ENCODE measurements at regions not wholly inside any gene's neighbourhood (a gene's known extent, or its start where the extent isn't known, plus 50 kb on each side); places are given as distances from the start of the nearest gene placed in this dataset.
"Not testable (repeated sequence)": the region's sequence is repeated elsewhere in the genome, so short reads cannot be mapped to it uniquely, and the experiment has no call there.

DNA sequence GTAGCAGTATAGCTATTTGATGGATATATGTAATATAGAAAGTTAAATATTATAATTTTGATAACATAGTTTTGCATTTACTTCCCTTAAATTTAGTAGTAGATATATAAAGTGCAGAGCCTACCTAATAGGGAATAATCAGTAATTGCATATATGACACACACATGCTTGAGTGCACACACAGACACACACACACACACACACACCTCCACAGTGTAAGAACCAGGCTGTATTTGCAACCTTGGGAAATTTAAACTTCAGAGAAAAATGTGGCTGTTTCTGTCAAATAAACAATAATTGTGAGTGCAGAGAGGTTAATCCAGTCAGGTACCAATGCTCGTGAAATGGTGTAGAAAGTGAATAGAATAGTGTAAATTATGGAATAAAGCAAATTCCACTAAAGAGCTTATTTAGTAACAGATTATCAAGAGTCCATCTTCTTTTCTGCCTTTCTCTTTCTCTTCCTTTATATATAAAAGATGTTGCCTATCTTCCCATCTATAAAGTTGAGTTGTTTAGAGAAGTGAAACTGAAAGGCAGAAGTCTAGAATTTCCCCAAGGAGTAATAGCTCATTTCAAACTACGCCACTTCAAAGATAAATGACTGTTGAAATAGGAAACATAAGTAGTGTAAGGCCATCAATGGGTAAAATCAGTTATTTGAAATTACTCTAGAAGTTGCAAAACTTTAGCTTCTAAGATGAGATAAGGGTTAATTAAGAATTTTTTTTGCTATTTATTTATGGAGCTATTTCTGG is 273.7 kb downstream of the SRGAP2C start:
- Histone ChIP-seq H4K20me1 (ENCODE audit: control insufficient read depth, extremely low read depth, insufficient read depth, low read length) (no peaks in the 10 kb centered on the region), H3K9ac (ENCODE audit: control insufficient read depth, extremely low read depth, insufficient read depth, low read length) (no peak overlapping the region), H3K4me2 (ENCODE audit: control insufficient read depth, extremely low read depth, insufficient read depth, low read depth, low read length) (no peak overlapping the region), H3K79me2 (ENCODE audit: control insufficient read depth, insufficient read depth, low read length) (no peaks in the 10 kb centered on the region), H3K9me3 (ENCODE audit: control insufficient read depth, low read depth, low read length) (no peaks in the 10 kb centered on the region), H3K27ac (ENCODE audit: control insufficient read depth, insufficient read depth, low read length) (no peak overlapping the region), H3K4me3 (ENCODE audit: control insufficient read depth in 2 of 3, extremely low read depth in 1 of 3, insufficient read depth in 2 of 3, low read depth in 1 of 3, low read length in 3 of 3) (no peak overlapping the region), H3K36me3 (ENCODE audit: control insufficient read depth in 2 of 2, extremely low read depth in 1 of 2, insufficient read depth in 2 of 2, low read length in 2 of 2) (no peaks in the 10 kb centered on the region), H3K4me1 (ENCODE audit: control insufficient read depth, extremely low read depth, insufficient read depth, low read length) (no peaks in the 10 kb centered on the region), H3K9me1 (ENCODE audit: control insufficient read depth, extremely low read depth, insufficient read depth, low read length) (no peaks in the 10 kb centered on the region), H3K27me3 (ENCODE audit: control insufficient read depth, extremely low read depth, insufficient read depth, low read length) (no peaks in the 10 kb centered on the region), H2AFZ (ENCODE audit: control insufficient read depth, low read length) (no peak overlapping the region)
- dilution Hi-C loops (cut with MboI; ENCODE audit: extremely low pct_ligation_motif_present, low sequenced_read_pairs) = no loop called here
- no peak for TF ChIP-seq EZH2 (IDR thresholded peaks at IDR 0.05; ENCODE audit: low read length)
- TF ChIP-seq, protein P1, sequence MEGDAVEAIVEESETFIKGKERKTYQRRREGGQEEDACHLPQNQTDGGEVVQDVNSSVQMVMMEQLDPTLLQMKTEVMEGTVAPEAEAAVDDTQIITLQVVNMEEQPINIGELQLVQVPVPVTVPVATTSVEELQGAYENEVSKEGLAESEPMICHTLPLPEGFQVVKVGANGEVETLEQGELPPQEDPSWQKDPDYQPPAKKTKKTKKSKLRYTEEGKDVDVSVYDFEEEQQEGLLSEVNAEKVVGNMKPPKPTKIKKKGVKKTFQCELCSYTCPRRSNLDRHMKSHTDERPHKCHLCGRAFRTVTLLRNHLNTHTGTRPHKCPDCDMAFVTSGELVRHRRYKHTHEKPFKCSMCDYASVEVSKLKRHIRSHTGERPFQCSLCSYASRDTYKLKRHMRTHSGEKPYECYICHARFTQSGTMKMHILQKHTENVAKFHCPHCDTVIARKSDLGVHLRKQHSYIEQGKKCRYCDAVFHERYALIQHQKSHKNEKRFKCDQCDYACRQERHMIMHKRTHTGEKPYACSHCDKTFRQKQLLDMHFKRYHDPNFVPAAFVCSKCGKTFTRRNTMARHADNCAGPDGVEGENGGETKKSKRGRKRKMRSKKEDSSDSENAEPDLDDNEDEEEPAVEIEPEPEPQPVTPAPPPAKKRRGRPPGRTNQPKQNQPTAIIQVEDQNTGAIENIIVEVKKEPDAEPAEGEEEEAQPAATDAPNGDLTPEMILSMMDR (optimal IDR thresholded peaks at IDR 0.05 in 1 of 3, IDR thresholded peaks at IDR 0.05 in 1 of 3, conservative IDR thresholded peaks at IDR 0.05 in 1 of 3; ENCODE audit: extremely low read depth in 1 of 3, insufficient read depth in 2 of 3, low read length in 3 of 3) = no peak
- DNase-seq (ENCODE audit: low read depth, low spot score) = no peak
- FAIRE-seq = no peak

DNA sequence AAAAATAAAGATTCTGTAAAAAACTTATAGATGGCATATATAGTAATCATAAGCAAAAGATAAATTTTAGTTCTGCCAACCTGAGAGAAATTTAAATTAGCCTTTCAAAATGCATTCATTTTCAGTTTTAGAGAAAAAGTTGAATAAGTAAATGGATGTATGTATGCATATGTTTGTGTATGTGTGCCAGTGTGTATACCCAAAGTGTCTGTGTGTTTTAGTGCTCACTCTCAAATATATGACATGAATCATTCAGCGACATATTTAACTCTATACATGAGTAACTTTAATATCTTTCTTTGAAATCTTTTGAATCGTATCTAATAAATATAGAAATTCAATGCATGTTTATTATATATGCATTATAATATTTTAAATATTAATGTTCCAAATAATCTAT is 274.5 kb downstream of the SRGAP2C start:
- FAIRE-seq = no peak
- Histone ChIP-seq H3K79me2 (ENCODE audit: control insufficient read depth, insufficient read depth, low read length) (no peaks in the 10 kb centered on the region), H3K9me3 (ENCODE audit: control insufficient read depth, low read depth, low read length) (no peaks in the 10 kb centered on the region), H2AFZ (ENCODE audit: control insufficient read depth, low read length) (no peak overlapping the region), H3K27ac (ENCODE audit: control insufficient read depth, insufficient read depth, low read length) (no peak overlapping the region), H3K9ac (ENCODE audit: control insufficient read depth, extremely low read depth, insufficient read depth, low read length) (no peak overlapping the region), H3K4me1 (ENCODE audit: control insufficient read depth, extremely low read depth, insufficient read depth, low read length) (no peaks in the 10 kb centered on the region), H3K9me1 (ENCODE audit: control insufficient read depth, extremely low read depth, insufficient read depth, low read length) (no peaks in the 10 kb centered on the region), H3K4me2 (ENCODE audit: control insufficient read depth, extremely low read depth, insufficient read depth, low read depth, low read length) (no peak overlapping the region), H3K27me3 (ENCODE audit: control insufficient read depth, extremely low read depth, insufficient read depth, low read length) (no peaks in the 10 kb centered on the region), H3K4me3 (ENCODE audit: control insufficient read depth in 2 of 3, extremely low read depth in 1 of 3, insufficient read depth in 2 of 3, low read depth in 1 of 3, low read length in 3 of 3) (no peak overlapping the region), H4K20me1 (ENCODE audit: control insufficient read depth, extremely low read depth, insufficient read depth, low read length) (no peaks in the 10 kb centered on the region), H3K36me3 (ENCODE audit: control insufficient read depth in 2 of 2, extremely low read depth in 1 of 2, insufficient read depth in 2 of 2, low read length in 2 of 2) (no peaks in the 10 kb centered on the region)
- TF ChIP-seq, protein P1 (optimal IDR thresholded peaks at IDR 0.05 in 1 of 3, IDR thresholded peaks at IDR 0.05 in 1 of 3, conservative IDR thresholded peaks at IDR 0.05 in 1 of 3; ENCODE audit: extremely low read depth in 1 of 3, insufficient read depth in 2 of 3, low read length in 3 of 3) = no peak
- TF ChIP-seq EZH2 (IDR thresholded peaks at IDR 0.05; ENCODE audit: low read length) = no peak
- DNase-seq (ENCODE audit: low read depth, low spot score) = no peak
- dilution Hi-C loops (cut with MboI; ENCODE audit: extremely low pct_ligation_motif_present, low sequenced_read_pairs) = no loop called here

DNA sequence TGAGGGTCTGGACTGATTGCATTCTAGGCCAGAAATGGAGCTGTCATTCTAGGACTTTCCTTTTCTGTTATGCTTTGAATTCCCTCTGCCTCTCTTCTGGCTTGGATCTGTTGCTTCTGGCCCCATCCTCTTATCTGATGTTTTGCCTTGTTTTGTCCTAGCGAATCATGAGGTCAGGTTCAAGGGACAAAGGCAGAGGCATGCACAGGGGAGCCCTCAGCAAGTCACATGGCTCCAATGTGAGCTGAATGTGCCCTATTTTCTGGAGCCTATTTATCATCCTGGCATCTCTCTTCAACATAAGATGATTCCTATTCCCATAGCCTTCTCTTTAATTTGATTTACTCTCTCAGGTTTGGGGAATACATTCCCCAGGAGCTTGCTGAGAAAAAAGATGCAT is 284.6 kb downstream of the SRGAP2C start:
- H3K79me2 ChIP-seq (ENCODE audit: control insufficient read depth, insufficient read depth, low read length); H3K9me1 ChIP-seq (ENCODE audit: control insufficient read depth, extremely low read depth, insufficient read depth, low read length); H3K9me3 ChIP-seq (ENCODE audit: control insufficient read depth, low read depth, low read length); H3K4me3 ChIP-seq (ENCODE audit: control insufficient read depth in 2 of 3, extremely low read depth in 1 of 3, insufficient read depth in 2 of 3, low read depth in 1 of 3, low read length in 3 of 3); H3K27me3 ChIP-seq (ENCODE audit: control insufficient read depth, extremely low read depth, insufficient read depth, low read length); H4K20me1 ChIP-seq (ENCODE audit: control insufficient read depth, extremely low read depth, insufficient read depth, low read length); H3K4me2 ChIP-seq (ENCODE audit: control insufficient read depth, extremely low read depth, insufficient read depth, low read depth, low read length); DNase-seq (ENCODE audit: low read depth, low spot score); dilution Hi-C loops (cut with MboI; ENCODE audit: extremely low pct_ligation_motif_present, low sequenced_read_pairs); H3K27ac ChIP-seq (ENCODE audit: control insufficient read depth, insufficient read depth, low read length); FAIRE-seq; H2AFZ ChIP-seq (ENCODE audit: control insufficient read depth, low read length); H3K9ac ChIP-seq (ENCODE audit: control insufficient read depth, extremely low read depth, insufficient read depth, low read length); H3K4me1 ChIP-seq (ENCODE audit: control insufficient read depth, extremely low read depth, insufficient read depth, low read length); H3K36me3 ChIP-seq (ENCODE audit: control insufficient read depth in 2 of 2, extremely low read depth in 1 of 2, insufficient read depth in 2 of 2, low read length in 2 of 2): not testable (repeated sequence)

DNA sequence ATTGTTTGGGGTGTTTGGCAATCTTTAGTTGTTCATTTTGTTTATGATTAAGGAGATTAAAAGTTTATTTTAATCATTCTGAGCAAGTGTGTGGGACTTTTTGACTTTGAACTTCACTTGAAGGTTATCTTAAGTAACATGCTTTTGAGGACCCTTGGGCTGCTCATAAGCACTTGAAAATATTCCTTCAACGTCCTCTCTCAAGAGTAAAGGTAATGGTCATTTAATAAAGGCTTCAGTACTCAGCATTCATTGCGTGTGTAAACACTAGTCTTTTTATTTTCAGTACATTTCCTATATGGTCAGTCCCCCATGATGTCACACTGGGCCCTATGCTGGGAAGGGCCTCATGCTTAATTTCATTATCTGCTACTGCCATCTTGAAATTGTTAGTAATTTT is 285.6 kb downstream of the SRGAP2C start:
- H3K79me2 ChIP-seq (ENCODE audit: control insufficient read depth, insufficient read depth, low read length); H3K36me3 ChIP-seq (ENCODE audit: control insufficient read depth in 2 of 2, extremely low read depth in 1 of 2, insufficient read depth in 2 of 2, low read length in 2 of 2); H4K20me1 ChIP-seq (ENCODE audit: control insufficient read depth, extremely low read depth, insufficient read depth, low read length); H3K4me2 ChIP-seq (ENCODE audit: control insufficient read depth, extremely low read depth, insufficient read depth, low read depth, low read length); DNase-seq (ENCODE audit: low read depth, low spot score); H3K9me1 ChIP-seq (ENCODE audit: control insufficient read depth, extremely low read depth, insufficient read depth, low read length); H2AFZ ChIP-seq (ENCODE audit: control insufficient read depth, low read length); H3K27ac ChIP-seq (ENCODE audit: control insufficient read depth, insufficient read depth, low read length); H3K4me1 ChIP-seq (ENCODE audit: control insufficient read depth, extremely low read depth, insufficient read depth, low read length); H3K27me3 ChIP-seq (ENCODE audit: control insufficient read depth, extremely low read depth, insufficient read depth, low read length); dilution Hi-C loops (cut with MboI; ENCODE audit: extremely low pct_ligation_motif_present, low sequenced_read_pairs); FAIRE-seq; H3K9me3 ChIP-seq (ENCODE audit: control insufficient read depth, low read depth, low read length); H3K4me3 ChIP-seq (ENCODE audit: control insufficient read depth in 2 of 3, extremely low read depth in 1 of 3, insufficient read depth in 2 of 3, low read depth in 1 of 3, low read length in 3 of 3); H3K9ac ChIP-seq (ENCODE audit: control insufficient read depth, extremely low read depth, insufficient read depth, low read length): not testable (repeated sequence)
